ENCODE measurements at regions not wholly inside any gene's neighbourhood (a gene's known extent, or its start where the extent isn't known, plus 50 kb on each side); places are given as distances from the start of the nearest gene placed in this dataset.

DNA sequence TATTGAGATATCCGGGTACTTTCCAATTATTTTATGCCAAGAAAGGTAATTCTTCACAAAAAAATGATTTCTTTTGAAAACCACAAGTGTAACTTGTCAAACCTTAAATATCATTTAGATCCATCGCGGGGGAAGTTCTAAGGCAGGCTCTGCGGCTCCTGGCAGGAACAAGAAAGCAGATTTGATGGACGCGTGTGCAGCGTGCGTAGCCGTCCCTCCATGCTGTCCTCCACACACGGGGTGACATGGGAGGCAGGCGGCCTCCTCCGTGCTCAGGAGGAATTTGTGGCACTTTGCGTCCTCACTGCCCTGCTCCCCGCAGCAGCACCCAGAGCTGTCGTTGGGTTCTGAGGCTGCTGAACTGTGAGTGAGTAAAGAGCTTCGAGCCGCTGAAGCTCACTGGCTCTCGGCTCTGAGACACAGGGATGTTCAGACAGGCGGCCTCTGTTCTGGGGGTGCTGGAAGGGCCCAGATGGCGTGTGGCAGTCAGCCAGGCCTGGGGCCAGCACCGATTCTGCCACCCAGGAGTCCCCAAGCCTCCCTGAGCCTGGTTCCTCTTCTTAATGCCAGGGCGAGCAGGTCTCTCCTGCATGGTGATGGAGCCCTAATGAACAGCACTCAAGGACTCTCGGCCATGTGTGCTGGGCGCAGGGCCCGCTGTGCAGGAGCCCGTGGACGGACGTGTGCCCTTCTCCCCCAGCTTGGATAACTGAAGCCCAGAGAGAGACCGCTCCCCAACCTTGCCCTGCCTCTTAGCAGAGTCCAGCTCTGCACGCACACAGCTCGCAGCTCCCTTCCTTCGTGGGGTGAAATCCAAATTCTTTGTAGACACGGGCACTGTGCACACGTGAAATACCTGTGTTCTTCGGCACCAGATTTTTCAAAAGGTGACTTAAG, 185.4 kb upstream of the SHH start (continued):
- TF ChIP-seq, protein P1, sequence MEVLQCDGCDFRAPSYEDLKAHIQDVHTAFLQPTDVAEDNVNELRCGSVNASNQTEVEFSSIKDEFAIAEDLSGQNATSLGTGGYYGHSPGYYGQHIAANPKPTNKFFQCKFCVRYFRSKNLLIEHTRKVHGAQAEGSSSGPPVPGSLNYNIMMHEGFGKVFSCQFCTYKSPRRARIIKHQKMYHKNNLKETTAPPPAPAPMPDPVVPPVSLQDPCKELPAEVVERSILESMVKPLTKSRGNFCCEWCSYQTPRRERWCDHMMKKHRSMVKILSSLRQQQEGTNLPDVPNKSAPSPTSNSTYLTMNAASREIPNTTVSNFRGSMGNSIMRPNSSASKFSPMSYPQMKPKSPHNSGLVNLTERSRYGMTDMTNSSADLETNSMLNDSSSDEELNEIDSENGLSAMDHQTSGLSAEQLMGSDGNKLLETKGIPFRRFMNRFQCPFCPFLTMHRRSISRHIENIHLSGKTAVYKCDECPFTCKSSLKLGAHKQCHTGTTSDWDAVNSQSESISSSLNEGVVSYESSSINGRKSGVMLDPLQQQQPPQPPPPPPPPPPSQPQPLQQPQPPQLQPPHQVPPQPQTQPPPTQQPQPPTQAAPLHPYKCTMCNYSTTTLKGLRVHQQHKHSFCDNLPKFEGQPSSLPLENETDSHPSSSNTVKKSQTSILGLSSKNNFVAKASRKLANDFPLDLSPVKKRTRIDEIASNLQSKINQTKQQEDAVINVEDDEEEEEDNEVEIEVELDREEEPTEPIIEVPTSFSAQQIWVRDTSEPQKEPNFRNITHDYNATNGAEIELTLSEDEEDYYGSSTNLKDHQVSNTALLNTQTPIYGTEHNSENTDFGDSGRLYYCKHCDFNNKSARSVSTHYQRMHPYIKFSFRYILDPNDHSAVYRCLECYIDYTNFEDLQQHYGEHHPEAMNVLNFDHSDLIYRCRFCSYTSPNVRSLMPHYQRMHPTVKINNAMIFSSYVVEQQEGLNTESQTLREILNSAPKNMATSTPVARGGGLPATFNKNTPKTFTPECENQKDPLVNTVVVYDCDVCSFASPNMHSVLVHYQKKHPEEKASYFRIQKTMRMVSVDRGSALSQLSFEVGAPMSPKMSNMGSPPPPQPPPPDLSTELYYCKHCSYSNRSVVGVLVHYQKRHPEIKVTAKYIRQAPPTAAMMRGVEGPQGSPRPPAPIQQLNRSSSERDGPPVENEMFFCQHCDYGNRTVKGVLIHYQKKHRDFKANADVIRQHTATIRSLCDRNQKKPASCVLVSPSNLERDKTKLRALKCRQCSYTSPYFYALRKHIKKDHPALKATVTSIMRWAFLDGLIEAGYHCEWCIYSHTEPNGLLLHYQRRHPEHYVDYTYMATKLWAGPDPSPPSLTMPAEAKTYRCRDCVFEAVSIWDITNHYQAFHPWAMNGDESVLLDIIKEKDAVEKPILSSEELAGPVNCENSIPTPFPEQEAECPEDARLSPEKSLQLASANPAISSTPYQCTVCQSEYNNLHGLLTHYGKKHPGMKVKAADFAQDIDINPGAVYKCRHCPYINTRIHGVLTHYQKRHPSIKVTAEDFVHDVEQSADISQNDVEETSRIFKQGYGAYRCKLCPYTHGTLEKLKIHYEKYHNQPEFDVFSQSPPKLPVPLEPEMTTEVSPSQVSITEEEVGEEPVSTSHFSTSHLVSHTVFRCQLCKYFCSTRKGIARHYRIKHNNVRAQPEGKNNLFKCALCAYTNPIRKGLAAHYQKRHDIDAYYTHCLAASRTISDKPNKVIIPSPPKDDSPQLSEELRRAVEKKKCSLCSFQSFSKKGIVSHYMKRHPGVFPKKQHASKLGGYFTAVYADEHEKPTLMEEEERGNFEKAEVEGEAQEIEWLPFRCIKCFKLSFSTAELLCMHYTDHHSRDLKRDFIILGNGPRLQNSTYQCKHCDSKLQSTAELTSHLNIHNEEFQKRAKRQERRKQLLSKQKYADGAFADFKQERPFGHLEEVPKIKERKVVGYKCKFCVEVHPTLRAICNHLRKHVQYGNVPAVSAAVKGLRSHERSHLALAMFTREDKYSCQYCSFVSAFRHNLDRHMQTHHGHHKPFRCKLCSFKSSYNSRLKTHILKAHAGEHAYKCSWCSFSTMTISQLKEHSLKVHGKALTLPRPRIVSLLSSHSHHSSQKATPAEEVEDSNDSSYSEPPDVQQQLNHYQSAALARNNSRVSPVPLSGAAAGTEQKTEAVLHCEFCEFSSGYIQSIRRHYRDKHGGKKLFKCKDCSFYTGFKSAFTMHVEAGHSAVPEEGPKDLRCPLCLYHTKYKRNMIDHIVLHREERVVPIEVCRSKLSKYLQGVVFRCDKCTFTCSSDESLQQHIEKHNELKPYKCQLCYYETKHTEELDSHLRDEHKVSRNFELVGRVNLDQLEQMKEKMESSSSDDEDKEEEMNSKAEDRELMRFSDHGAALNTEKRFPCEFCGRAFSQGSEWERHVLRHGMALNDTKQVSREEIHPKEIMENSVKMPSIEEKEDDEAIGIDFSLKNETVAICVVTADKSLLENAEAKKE (CRISPR knock-in tag; IDR thresholded peaks at IDR 0.05), result no peak
- no peak for TF ChIP-seq CREB1 (CRISPR knock-in tag; IDR thresholded peaks at IDR 0.05; ENCODE audit: low read depth)
- TF ChIP-seq EZH2phosphoT487 (IDR thresholded peaks at IDR 0.05; ENCODE audit: unreplicated experiment), result no peak
- TF ChIP-seq, protein P2, sequence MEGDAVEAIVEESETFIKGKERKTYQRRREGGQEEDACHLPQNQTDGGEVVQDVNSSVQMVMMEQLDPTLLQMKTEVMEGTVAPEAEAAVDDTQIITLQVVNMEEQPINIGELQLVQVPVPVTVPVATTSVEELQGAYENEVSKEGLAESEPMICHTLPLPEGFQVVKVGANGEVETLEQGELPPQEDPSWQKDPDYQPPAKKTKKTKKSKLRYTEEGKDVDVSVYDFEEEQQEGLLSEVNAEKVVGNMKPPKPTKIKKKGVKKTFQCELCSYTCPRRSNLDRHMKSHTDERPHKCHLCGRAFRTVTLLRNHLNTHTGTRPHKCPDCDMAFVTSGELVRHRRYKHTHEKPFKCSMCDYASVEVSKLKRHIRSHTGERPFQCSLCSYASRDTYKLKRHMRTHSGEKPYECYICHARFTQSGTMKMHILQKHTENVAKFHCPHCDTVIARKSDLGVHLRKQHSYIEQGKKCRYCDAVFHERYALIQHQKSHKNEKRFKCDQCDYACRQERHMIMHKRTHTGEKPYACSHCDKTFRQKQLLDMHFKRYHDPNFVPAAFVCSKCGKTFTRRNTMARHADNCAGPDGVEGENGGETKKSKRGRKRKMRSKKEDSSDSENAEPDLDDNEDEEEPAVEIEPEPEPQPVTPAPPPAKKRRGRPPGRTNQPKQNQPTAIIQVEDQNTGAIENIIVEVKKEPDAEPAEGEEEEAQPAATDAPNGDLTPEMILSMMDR (conservative IDR thresholded peaks at IDR 0.05; ENCODE audit: low read depth in 2 of 2), result no peak
- no peak for TF ChIP-seq ZNF331 (CRISPR knock-in tag; IDR thresholded peaks at IDR 0.05; ENCODE audit: low read depth)
- no peak for TF ChIP-seq EZH2 (IDR thresholded peaks at IDR 0.05; ENCODE audit: low read depth, unreplicated experiment)
- TF ChIP-seq JUNB (IDR thresholded peaks at IDR 0.05; ENCODE audit: unreplicated experiment), result no peak
- TF ChIP-seq, protein P3, sequence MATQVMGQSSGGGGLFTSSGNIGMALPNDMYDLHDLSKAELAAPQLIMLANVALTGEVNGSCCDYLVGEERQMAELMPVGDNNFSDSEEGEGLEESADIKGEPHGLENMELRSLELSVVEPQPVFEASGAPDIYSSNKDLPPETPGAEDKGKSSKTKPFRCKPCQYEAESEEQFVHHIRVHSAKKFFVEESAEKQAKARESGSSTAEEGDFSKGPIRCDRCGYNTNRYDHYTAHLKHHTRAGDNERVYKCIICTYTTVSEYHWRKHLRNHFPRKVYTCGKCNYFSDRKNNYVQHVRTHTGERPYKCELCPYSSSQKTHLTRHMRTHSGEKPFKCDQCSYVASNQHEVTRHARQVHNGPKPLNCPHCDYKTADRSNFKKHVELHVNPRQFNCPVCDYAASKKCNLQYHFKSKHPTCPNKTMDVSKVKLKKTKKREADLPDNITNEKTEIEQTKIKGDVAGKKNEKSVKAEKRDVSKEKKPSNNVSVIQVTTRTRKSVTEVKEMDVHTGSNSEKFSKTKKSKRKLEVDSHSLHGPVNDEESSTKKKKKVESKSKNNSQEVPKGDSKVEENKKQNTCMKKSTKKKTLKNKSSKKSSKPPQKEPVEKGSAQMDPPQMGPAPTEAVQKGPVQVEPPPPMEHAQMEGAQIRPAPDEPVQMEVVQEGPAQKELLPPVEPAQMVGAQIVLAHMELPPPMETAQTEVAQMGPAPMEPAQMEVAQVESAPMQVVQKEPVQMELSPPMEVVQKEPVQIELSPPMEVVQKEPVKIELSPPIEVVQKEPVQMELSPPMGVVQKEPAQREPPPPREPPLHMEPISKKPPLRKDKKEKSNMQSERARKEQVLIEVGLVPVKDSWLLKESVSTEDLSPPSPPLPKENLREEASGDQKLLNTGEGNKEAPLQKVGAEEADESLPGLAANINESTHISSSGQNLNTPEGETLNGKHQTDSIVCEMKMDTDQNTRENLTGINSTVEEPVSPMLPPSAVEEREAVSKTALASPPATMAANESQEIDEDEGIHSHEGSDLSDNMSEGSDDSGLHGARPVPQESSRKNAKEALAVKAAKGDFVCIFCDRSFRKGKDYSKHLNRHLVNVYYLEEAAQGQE (IDR thresholded peaks at IDR 0.05; ENCODE audit: unreplicated experiment), result no peak

All from GM23338 (cell line).